Gastroesophageal sphincter (tissue), 3 donors: ENCODE measurements at regions not wholly inside any gene's neighbourhood (a gene's known extent, or its start where the extent isn't known, plus 50 kb on each side); places are given as distances from the start of the nearest gene placed in this dataset.

Experiments used
- EP300 ChIP-seq: sonication (generic); formaldehyde crosslinking; IDR thresholded peaks from one replicate; pipeline ENCODE4 v1.6.1; 2017; ENCODE audit warnings: antibody characterized with exemption, mild to moderate bottlenecking
- POLR2AphosphoS5 ChIP-seq: sonication (generic); formaldehyde crosslinking; IDR thresholded peaks from one replicate; pipeline ENCODE4 v1.6.1; 2017; ENCODE audit warnings: antibody characterized with exemption
- TF ChIP-seq, protein P1 (sequence below), 4 experiments: fragments of 200-600 bp in 2 of 4; fragments of 450-650 bp in 2 of 4; sonication (generic) in 1 of 4; IDR thresholded peaks; one replicate each; pipeline ENCODE4 v1.5.1; 2017 to 2019; ENCODE audit warnings: antibody characterized with exemption in 4 of 4, mild to moderate bottlenecking in 2 of 4, moderate library complexity in 2 of 4

DNA sequence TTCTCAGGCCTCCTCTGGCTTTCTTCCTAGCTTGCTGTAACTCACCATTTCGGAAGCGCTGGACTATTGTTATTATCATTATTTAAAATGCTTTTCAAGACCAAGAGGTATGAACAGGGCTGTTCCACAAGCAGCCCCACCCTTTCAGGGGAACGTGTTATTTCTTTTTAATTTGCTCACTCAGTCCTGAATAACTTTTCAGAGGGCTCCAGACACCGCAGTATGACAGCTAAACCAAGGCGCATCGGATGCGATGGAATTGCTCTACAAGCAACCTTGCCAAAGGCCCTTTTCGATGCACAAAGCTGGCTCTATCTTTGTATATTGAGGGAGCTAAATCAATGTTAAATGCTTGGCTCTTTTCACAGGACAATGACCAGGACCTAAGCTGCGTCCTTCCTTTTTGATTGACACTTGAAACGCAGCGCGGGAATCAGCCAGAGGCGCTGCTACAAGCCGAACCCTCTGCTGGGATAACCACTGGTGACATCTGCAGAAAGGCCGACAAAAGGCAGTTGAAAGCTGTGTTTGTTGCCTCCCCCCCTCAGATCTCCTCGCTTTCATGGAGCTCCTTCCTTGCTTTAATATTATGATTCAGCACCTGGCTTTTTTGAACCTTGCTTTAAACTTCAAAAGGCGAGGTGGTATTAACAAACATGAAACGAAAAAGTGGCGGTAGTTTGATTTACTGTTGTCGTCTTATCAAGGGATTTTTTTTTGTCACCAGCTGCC, 204.7 kb upstream of the PROX1 start:
- TF ChIP-seq, protein P1, sequence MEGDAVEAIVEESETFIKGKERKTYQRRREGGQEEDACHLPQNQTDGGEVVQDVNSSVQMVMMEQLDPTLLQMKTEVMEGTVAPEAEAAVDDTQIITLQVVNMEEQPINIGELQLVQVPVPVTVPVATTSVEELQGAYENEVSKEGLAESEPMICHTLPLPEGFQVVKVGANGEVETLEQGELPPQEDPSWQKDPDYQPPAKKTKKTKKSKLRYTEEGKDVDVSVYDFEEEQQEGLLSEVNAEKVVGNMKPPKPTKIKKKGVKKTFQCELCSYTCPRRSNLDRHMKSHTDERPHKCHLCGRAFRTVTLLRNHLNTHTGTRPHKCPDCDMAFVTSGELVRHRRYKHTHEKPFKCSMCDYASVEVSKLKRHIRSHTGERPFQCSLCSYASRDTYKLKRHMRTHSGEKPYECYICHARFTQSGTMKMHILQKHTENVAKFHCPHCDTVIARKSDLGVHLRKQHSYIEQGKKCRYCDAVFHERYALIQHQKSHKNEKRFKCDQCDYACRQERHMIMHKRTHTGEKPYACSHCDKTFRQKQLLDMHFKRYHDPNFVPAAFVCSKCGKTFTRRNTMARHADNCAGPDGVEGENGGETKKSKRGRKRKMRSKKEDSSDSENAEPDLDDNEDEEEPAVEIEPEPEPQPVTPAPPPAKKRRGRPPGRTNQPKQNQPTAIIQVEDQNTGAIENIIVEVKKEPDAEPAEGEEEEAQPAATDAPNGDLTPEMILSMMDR (IDR thresholded peaks at IDR 0.05) = no peak
- no peak for TF ChIP-seq EP300
- TF ChIP-seq POLR2AphosphoS5 = no peak
